ENCODE measurements at regions not wholly inside any gene's neighbourhood (a gene's known extent, or its start where the extent isn't known, plus 50 kb on each side); places are given as distances from the start of the nearest gene placed in this dataset.

- in situ Hi-C loops (cut with HindIII; ENCODE audit: low pct_ligation_motif_present, low pct_unique_long_range_greater_than_20kb, low sequenced_read_pairs): no loop called here
- no peak for DNase-seq
Observed at GRCh38 chr7:13322126-13322525, 634.7 kb downstream of the ARL4A start.

GRCh38 chr7:13327669-13328068, 640.2 kb downstream of the ARL4A start:
- DNase-seq: no peak

DNA sequence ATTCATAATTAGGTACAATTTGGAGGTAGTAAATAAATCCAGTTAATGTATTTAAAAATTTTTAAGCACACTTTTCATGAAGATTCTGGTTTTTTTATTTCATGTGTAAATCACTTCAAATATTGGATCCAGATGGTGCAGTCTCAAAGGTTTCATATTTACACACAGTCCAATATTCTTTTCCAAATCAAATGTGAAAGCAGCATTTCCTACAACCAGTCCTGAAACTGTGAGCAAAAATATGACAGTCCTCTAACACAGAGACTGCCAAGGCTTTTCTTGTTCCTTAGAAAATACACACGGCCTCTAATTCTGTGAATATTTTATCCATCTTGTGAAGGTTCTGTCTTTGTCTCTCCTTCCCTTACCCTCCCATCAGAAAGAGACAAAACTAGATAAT, 645.9 kb downstream of the ARL4A start:
- DNase-seq: no peak
- in situ Hi-C loops (cut with HindIII; ENCODE audit: low pct_ligation_motif_present, low pct_unique_long_range_greater_than_20kb, low sequenced_read_pairs): no loop called here

More at GRCh38 chr7:13327669-13328068, 640.2 kb downstream of the ARL4A start:
- in situ Hi-C loops (cut with HindIII; ENCODE audit: low pct_ligation_motif_present, low pct_unique_long_range_greater_than_20kb, low sequenced_read_pairs): no loop called here

DNA sequence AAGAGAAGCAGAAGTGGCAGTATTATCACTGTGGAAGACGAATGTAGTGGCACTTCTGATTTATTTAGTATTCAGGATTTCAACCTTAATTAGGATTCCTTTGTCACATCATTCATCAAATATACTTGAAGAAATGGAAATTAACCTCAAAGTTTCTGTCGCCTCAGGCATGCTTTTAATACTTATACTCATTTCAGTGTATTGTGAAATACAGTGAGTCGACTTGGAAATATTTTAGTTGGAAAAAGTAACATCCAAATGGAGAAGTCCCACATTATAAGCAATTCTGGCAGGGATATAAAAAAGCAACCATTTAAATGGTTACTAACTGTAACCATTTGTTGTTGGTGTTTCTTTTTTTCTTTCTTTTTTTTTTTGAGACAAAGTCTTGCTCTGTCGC, 648.8 kb downstream of the ARL4A start:
- no peak for DNase-seq
- in situ Hi-C loops (cut with HindIII; ENCODE audit: low pct_ligation_motif_present, low pct_unique_long_range_greater_than_20kb, low sequenced_read_pairs): no loop called here

GRCh38 chr7:13352677-13353076, 636.8 kb downstream of the ETV1 start:
- in situ Hi-C loops (cut with HindIII; ENCODE audit: low pct_ligation_motif_present, low pct_unique_long_range_greater_than_20kb, low sequenced_read_pairs): no loop called here
- DNase-seq: no peak

DNA sequence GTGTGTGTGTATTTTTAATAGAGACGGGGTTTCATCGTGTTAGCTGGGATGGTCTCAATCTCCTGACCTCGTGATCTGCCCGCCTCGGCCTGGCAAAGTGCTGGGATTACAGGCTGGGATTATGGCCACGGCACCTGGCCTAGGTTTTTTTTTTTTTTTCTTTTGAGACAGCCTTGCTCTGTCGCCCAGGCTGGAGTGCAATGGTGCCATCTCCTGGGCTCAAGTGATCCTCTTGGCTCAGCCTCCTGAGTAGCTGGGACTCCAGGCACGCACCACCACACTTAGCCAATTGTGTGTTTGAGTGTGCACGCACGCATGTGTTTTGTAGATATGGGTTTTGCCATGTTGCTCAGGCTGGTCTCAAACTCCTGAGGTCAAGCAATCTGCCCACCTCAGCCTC, 629.8 kb downstream of the ETV1 start:
- in situ Hi-C loops (cut with HindIII; ENCODE audit: low pct_ligation_motif_present, low pct_unique_long_range_greater_than_20kb, low sequenced_read_pairs): no loop called here
- no peak for DNase-seq

GRCh38 chr7:13386741-13387140, 602.7 kb downstream of the ETV1 start:
- in situ Hi-C loops (cut with HindIII; ENCODE audit: low pct_ligation_motif_present, low pct_unique_long_range_greater_than_20kb, low sequenced_read_pairs): no loop called here
- no peak for DNase-seq

GRCh38 chr7:13407911-13408310, 581.6 kb downstream of the ETV1 start:
- in situ Hi-C loops (cut with HindIII; ENCODE audit: low pct_ligation_motif_present, low pct_unique_long_range_greater_than_20kb, low sequenced_read_pairs): no loop called here
- DNase-seq: no peak

DNA sequence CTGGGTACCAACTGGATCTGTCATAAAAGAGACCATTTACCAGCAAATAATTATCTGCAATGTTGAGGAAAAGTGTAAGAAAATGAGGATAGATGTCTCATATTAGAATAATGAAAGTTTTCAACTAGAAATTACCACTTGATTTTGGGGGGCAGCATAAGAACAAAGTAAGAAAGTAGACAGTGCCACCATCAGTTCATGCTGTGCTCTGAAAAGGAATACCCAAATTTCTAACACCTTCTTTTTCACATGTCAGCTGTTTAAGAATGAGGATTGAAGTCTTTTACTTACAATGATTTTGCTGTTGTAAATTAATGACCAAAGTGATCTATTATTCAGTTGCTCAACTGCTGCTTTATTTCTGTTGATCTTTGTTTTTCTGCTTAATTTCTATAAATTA, 578.3 kb downstream of the ETV1 start:
- no peak for DNase-seq
- in situ Hi-C loops (cut with HindIII; ENCODE audit: low pct_ligation_motif_present, low pct_unique_long_range_greater_than_20kb, low sequenced_read_pairs): no loop called here

DNA sequence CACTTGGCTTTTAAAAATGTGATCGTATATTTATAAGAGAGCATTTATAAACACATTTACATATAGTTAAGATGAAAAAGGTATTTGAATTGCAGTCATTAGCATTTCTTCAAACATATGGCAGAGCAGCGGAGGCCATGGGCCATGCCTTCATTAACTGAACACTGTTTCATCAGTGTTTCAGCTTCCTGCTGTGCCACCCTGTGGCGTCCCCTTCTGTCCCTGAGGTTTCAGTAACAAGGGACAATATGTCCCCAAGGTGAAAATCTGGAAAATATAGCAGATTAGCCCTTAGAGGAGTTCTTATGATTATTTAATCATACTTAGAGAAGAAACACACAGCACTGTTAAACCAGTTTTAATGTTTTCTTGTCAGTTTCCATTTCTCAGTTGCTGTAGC, 577.8 kb downstream of the ETV1 start:
- DNase-seq: no peak
- in situ Hi-C loops (cut with HindIII; ENCODE audit: low pct_ligation_motif_present, low pct_unique_long_range_greater_than_20kb, low sequenced_read_pairs): no loop called here

- DNase-seq: no peak
- in situ Hi-C loops (cut with HindIII; ENCODE audit: low pct_ligation_motif_present, low pct_unique_long_range_greater_than_20kb, low sequenced_read_pairs): no loop called here
Observed at GRCh38 chr7:13414181-13414580, 575.3 kb downstream of the ETV1 start.

DNA sequence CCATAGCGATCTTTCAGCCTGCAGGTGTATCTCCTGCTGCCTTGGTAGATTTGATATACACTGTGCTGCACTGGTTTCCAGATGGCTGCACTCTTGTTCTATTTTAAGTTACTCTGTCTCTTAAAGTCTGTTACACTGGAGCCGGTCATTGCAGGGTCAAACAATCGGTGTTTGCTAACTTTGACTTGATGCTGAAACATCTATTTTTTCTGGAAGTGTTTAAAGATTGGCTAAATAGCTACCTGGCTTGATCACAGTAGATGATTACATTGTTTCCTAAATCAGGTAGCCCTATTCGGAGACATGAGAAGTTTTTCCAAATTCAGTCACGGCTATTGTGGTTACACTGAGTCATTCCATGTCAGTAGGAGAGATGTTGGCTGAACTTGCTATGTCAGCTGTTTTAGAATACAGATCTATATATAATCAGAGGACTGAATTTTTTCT, 574.8 kb downstream of the ETV1 start:
- in situ Hi-C loops (cut with HindIII; ENCODE audit: low pct_ligation_motif_present, low pct_unique_long_range_greater_than_20kb, low sequenced_read_pairs): no loop called here
- DNase-seq: no peak

GRCh38 chr7:13416071-13416470, 573.4 kb downstream of the ETV1 start:
- DNase-seq: no peak
- in situ Hi-C loops (cut with HindIII; ENCODE audit: low pct_ligation_motif_present, low pct_unique_long_range_greater_than_20kb, low sequenced_read_pairs): no loop called here

DNA sequence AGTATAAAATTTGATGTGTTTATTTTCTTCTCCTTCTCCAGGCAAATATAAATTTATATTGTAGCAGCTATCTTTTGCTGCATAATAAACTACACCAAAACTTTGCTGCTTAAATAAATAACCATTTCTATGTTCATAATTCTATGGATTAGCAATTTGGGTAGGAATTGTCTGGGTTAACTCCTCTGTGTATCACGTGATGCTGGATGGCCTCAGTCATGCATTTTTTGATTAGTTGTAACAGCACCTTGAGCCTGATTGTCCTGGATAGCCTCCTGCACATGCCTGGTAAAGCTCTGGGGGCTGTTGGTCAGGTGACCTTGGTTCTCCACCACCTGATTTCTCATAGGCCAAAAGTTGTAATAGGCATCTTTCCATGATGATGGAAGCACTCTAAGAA, 572.9 kb downstream of the ETV1 start:
- in situ Hi-C loops (cut with HindIII; ENCODE audit: low pct_ligation_motif_present, low pct_unique_long_range_greater_than_20kb, low sequenced_read_pairs): no loop called here

DNA sequence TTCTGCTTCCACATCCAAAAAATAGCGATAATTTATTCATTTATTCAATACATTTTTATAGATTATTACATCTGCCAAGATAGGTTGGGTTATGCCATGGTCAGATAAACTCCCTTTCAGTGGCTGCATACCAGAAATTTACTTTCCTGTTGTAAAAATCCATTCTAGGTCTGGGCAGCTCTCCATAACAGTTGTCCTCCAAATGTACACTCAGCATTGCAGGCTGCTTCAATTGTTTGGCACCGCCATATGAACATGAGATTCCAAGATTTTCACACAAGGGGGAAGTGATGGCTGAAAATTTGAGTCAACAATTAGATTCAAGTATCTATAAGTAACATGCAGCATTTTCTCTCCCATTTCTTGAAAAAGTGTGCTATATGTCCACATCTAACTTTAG, 568.7 kb downstream of the ETV1 start:
- DNase-seq: no peak
- in situ Hi-C loops (cut with HindIII; ENCODE audit: low pct_ligation_motif_present, low pct_unique_long_range_greater_than_20kb, low sequenced_read_pairs): no loop called here

More for the DNA sequence above, 572.9 kb downstream of the ETV1 start:
- DNase-seq: no peak

DNA sequence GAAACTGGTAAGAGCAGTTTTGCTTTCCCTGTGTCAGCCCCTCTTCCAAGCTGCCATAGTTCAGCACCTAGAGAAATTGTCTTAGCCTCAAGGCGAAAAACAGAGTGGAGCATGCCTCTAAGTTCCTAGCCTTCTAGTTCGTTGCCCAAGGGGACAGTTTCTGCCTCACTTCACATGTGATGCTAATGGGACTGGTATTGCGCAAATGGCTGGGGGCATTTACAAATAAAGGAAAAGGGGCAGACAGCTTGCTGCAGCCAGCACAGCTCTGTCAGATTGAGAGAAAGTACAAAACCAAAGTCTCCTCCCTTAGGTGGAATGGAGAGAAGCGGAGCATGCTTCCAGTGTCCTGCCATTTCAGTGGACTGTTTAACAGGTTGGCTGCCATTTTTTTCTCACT, 567.7 kb downstream of the ETV1 start:
- DNase-seq: no peak
- in situ Hi-C loops (cut with HindIII; ENCODE audit: low pct_ligation_motif_present, low pct_unique_long_range_greater_than_20kb, low sequenced_read_pairs): no loop called here

DNA sequence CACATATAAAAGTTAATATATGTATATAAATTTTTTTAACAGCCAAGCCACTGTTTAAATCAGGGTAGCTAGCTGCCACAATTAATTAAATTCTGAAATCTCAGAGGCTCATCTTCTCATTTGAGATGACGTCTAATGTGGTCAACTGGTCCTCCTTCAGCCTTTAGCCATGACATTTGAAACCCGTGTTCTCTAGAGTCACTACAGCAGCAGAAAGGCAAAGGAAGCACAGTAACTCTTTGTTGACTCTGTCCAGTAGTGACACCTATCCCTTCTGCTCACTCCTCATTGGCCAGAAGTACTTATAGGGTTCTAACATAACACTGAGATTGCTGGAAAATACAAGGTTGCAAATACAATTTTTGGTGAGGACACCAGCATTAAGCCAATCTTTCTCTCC, 555.5 kb downstream of the ETV1 start:
- DNase-seq: no peak
- in situ Hi-C loops (cut with HindIII; ENCODE audit: low pct_ligation_motif_present, low pct_unique_long_range_greater_than_20kb, low sequenced_read_pairs): no loop called here

DNA sequence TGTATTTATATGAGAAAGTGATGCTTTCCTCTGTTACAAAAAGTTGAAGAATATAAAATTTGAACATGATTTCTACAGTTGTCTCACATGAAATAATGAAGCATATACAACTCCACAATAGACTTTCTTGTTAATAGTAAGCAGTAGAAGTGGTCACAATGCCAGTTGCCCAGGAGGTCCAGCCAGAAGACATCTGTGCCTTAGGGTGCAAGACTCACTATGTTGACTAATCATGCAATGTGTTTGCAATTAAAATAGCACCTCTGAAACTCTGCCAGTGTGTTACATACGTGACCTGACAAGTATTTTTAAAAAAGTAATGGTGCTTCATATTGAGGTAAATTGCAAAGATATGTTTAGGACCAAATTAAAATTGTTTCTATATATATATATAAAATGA, 547.2 kb downstream of the ETV1 start:
- in situ Hi-C loops (cut with HindIII; ENCODE audit: low pct_ligation_motif_present, low pct_unique_long_range_greater_than_20kb, low sequenced_read_pairs): no loop called here
- no peak for DNase-seq

- in situ Hi-C loops (cut with HindIII; ENCODE audit: low pct_ligation_motif_present, low pct_unique_long_range_greater_than_20kb, low sequenced_read_pairs): no loop called here
- DNase-seq: no peak
Observed at GRCh38 chr7:13447637-13448036, 541.8 kb downstream of the ETV1 start.

GRCh38 chr7:13448243-13448642, 541.2 kb downstream of the ETV1 start:
- in situ Hi-C loops (cut with HindIII; ENCODE audit: low pct_ligation_motif_present, low pct_unique_long_range_greater_than_20kb, low sequenced_read_pairs): no loop called here
- DNase-seq: no peak

- in situ Hi-C loops (cut with HindIII; ENCODE audit: low pct_ligation_motif_present, low pct_unique_long_range_greater_than_20kb, low sequenced_read_pairs): no loop called here
- DNase-seq: no peak
Observed at GRCh38 chr7:13449460-13449859, 540.0 kb downstream of the ETV1 start.

Data from ACHN (cell line).